ENCODE measurements at regions not wholly inside any gene's neighbourhood (a gene's known extent, or its start where the extent isn't known, plus 50 kb on each side); places are given as distances from the start of the nearest gene placed in this dataset.
"Not testable (repeated sequence)": the region's sequence is repeated elsewhere in the genome, so short reads cannot be mapped to it uniquely, and the experiment has no call there.

DNA sequence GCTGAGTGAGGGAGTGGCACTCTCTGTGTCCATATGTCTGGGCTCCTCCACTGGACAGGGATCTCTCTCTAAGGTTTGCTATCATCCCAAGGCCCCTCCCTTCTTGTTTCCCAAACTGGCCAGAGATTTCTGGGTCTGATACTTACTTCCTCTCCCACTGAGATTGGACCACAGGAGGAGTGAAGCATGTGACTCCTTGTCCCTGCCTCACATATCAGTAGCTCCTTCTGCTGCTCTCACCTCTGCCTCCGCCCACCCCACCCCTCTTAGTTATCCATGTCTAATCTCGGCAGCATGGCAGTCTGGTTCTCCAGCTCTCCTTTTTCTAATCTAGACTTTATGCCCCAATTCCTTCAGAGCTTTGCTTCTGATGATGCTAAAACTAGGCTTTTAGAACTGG is 223.1 kb downstream of the RPLP1 start:
- DNase-seq (ENCODE audit: low read depth in 2 of 2), result no peak

DNA sequence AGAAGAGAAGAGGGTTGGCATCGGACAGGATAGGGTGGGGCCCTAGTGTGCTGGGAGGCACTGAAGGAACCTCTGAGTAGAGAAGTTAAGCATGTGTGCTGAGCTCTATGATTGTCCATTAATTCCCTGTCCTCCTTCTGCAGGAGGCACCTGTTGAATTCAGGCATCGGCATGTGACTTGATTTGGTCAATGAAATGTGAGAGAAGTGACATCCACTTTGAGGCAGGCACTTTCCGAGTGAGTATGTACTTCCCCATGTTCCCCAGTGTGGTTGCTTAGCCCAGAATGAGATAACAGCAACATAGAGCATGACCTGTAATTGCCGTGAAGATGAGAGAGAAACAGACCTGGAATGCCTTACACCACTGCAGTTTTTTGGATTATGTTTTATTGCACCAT is 224.8 kb downstream of the RPLP1 start:
- DNase-seq (ENCODE audit: low read depth in 2 of 2), result no peak

DNA sequence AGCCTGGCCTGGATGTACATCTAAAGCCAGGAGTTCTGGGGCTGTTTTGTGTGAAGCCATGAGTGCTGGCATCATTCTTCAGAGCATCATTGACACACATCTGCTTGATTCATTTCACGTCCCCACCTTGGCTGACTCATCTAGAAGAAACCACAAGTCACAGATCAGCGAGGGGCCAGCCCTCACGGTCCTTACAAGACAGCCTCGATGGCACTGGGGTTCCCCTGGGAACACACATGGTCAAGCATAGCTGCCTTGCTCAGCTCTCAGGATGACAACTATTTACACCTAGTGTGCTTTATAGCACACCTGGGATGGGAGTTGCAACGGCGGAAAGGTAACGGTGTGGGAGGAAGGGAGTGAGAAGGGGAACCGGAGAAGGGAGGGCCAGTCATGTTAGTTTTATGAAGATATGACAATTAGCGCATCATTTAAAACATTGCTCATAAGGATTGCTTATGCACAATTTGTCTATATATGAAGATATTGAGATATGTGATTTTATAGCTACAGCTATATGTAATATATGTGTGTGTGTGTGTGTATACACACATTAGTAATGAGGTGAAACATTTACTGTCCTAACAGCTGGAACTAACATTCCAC is 227.1 kb downstream of the RPLP1 start:
- DNase-seq (ENCODE audit: low read depth in 2 of 2), result peak; percentile 43 to 46

DNA sequence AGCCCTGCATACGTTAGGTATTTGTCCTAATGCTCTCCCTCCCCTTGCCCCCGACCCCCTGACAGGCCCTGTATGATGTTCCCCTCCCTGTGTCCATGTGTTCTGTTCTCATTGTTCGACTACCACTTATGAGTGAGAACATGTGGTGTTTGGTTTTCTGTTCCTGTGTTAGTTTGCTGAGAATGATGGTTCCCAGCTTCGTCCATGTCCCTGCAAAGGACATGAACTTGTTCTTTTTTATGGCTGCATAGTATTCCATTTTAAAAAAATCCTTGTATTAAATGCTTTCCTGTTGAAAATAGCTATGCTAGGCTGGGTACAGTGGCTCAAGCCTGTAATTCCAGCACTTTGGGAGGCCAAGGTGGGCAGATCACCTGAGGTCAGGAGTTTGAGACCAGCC is 232.2 kb downstream of the RPLP1 start:
- DNase-seq (ENCODE audit: low read depth in 2 of 2), result not testable (repeated sequence)

DNA sequence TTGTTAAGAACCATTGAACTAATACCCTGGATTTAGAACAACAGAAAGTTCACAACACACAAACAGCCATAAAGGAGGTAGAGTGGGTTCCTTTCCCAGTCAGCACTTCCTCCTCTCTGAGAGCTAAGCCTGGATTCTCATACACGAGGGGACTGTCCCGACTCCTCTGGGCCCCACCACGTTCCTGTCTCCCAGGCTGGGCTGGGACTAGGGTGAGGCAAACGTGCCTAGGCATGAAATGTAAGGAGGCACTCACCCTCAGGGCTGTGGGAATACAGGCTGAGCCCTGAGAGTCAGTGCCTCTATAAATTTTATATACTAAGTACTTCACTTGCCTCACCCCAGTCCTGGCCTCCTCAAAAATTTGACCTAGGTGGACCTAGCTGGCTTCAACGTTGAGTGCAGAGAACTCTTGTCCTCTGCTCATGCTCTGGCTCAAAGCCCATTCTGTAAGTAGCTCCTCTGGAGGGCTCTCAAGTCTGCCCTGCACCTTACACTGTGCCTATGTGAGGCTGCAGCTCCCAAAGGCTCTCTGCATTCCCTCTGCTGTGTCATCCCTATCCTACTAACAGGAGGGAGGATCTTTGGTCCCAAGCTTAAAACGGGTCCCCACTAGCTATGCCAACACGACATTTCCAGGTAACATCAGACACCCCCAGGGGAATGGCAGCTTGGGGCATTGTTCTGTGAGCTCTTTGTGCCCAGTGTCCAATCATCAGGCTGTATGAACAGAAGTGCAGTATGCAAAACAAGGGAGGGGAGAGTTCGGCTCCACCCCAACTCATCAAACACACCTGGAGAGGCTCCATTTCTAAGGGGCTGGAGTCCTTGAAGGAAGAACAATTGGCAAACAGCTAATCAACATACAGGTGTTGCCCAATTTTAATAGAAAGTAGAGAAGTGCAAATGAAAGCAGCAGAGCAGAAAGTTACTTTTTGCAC is 233.2 kb downstream of the RPLP1 start:
- DNase-seq (ENCODE audit: low read depth in 2 of 2), result no peak

DNA sequence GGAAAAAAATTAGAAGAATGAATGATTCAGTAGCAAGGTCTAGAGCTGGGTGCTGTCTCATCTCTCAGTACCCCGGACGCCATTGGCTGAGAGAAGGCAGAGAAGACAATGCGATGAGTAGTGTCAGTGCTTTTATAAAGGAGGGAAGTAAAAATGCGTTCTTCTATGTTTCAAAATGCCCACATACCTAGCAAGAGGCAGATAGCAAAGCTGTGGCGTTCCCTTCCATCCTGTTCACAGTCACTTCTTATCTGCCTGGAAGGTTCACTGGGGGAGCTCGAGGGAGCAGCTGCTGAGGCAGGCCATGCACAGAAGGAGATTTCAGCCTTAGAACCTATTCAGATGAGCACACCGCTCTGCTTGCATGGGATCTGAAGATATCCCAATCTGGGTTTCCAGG is 234.0 kb downstream of the RPLP1 start:
- no peak for DNase-seq (ENCODE audit: low read depth in 2 of 2)

DNA sequence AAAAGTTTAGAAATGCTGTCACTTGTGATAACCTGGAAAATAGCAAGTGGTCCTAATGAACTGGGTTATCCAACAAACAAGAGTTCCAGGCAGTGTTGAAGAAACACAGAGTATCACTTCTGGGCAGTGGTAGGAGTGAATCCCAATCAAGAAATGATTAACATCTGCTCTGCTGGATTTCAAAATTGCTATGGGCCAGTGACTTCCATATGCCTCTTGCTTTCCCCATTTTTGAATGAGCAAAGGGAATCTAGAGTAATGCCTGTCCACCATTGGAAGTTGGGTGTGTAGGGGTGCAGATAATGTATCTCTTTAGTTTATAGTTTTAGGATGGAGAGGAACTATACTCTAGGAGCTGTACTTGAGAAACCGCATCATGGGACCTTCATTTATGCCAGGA is 236.5 kb downstream of the RPLP1 start:
- DNase-seq (ENCODE audit: low read depth in 2 of 2), result no peak

DNA sequence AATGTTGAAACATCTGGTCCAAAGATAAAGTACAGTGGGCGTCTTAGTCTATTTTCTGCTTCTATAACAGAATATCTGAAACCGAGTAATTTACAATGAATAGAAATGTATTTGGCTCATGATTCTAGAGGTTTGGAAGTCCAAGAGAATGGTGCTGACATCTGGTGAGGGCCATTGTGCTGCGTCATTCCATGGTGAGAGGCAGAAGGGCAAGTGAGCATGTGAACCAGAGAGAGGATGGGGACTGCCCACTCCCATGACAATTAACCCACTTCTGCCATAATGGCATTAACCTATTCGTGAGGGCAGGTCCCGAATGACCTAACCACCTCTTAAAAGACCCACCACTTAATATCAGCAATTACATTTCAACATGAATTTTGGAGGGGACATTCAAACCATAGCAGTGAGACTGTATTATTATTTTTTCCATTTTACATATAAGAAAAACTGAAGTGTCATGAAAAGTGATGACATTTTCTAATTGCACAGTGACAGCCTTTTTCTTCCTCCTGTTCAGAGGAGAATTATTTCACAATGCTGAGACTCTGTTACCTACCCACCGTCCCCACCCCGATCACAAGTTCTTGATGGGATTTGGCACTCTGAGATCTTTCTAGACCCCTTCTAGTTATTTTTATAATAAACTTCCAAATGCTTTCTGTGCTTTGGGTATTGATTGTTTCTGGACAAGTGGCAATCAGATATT is 238.8 kb downstream of the RPLP1 start:
- DNase-seq (ENCODE audit: low read depth in 2 of 2), result no peak

DNA sequence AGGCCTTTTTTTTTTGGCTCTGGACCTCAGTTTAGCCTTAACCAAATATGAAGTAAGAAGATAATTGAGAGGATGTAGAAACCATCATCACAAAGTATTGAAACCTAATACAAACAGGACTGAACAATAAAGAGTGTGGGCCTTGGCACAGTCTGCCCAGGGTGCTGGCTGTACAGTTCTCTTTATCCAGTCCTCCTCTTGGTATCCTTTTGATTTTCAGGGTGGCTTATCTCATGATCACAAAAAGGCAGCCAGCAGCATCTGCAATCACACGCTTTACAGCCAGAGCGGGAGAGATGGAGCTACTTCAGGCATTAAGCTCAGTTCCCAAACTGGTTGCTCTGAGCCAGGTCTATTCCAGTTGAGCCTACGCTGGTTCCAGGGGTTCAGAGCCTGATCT is 239.7 kb downstream of the RPLP1 start:
- DNase-seq (ENCODE audit: low read depth in 2 of 2), result no peak

DNA sequence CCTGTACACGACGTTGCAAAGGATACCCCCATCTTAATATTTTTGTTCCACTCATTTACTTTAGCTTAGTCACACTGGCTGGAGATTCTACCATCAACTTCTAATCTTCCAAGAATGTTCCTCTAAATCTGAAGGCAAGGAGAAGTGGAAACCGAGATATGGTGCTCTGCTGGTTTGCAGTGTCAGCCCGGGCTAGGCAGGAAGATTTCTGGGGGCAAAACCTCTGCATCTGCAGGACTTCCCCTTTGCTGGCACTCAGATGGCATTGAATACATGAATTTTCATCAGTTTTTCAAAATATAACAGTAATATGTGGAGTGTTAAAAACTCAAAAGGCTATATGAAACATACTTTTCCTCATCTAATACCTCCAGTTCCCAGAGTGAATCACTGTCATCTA is 240.4 kb downstream of the RPLP1 start:
- no peak for DNase-seq (ENCODE audit: low read depth in 2 of 2)

DNA sequence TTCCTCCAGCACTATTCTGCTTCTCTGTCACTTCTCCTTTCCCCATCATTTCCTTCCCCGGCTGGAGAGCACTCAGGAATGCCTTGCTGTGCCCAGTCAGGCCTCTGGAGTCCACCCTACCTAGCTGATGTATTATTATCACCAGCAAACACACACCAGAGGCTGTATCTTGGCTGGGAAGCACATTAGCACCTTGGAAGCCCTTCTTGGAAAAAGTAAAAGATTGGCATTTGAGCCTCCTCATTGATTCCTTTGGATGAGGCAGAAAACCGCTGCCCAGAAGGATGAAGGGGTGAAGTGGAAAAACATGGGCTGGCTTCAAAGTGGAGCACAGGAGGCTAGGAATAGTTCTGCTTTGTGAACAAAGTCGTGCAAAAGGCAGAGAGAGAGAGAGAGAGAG is 244.3 kb downstream of the RPLP1 start:
- DNase-seq (ENCODE audit: low read depth in 2 of 2), result no peak

DNA sequence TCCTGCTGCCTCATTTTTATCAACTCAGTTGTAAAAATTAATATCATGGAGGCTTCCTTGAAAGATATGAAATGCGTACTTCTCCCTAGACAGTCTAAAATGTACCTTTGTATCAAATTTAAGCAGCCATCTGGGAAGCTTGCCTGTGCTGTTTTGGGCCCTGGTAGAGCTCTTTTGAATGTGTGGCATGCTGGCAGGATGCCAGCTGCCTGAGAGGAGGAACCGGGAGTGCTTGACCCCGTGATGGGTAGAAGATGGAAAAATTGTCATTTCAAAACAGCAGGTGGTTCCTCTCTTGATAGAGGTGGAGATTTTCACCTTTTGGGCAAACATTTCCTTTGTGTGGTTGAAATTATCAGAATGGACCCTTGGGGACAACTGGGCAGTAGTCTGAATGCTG is 245.3 kb downstream of the RPLP1 start:
- DNase-seq (ENCODE audit: low read depth in 2 of 2), result no peak

DNA sequence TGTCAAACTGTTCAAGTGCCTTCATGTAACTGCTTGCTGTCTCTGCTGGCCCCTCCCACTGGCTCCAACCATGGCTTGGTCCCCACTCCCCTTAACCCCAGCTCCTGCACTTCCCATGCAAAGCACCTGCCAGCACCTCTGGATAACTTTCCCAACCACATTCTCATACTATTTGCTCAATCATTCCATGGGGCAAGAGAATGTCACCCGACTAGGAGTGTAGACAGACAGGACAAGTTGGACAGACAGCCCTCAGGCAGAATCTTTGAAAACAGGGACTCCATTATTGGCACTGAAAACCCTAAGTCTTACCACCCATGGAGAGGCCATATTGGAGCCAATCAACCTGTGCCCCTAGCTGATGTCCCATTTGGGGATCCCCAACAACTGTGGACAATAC is 246.5 kb downstream of the RPLP1 start:
- DNase-seq (ENCODE audit: low read depth in 2 of 2), result no peak

DNA sequence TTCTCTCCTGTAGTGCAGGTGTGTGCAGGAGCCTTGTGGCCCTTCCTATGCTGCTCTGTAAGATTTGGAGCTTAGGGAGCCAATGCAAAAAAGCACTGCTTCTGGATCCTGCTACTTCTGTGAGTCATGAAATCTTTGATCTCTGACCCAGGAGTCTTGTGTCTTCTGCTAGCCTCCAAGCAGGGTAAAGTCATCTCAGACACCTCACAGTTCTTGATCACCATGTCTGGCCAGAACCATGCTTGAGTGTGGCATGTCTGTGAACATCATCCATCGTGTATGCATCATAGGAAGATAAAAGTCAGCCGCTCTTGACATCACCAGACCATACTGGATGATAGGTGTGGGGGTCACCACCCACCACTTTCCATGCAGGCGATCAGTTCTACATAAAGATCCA is 247.8 kb downstream of the RPLP1 start:
- DNase-seq (ENCODE audit: low read depth in 2 of 2), result no peak

DNA sequence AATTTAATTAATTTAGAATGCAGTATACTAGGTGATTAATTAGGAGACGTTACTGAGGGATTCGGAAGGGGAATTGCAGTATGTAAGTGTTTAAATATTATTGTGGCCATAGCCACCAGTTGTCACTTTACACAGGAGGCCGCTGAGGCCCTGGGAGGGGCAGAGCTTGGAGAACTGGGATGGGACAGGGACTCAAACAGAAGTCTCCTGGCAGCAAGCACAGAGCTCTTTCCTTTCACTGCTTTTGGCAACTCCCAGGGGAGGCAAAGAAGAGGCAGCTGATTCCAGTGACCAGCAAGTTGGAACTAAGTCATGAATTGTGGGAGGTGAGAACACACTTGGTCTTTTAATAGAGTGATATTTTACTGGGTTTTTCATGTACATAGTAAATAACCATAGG is 248.6 kb downstream of the RPLP1 start:
- no peak for DNase-seq (ENCODE audit: low read depth in 2 of 2)

DNA sequence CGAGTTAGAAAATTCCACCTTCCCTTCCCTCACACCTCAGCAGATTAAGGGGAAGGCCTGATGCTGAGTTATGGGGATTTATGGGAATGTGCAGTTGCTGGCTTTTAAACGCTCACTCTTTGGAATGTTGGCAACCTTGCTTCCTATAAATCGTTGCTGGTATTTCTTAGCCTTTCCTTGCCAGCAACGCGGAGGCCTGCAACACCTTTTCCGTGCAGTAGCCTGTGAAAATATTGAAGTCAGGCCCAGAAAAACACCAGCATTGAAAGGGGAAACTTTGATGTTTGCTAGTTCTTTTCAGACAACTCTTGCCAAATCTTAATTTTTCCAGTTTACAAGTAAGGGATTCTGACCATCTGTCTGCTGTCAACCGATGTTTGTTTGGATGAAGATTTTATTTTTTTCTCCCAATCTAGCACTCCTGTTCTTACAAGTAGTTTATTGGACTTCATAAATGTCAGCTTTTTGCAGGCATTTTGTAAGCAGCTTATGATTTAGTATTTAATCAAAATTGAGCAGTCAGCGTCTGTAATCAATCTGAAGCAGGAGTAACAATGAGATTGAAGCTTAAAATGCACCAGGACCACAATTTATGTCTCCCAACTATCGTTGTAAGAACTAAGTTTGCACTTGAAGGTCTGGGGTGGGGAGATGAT is 251.0 kb downstream of the RPLP1 start:
- no peak for DNase-seq (ENCODE audit: low read depth in 2 of 2)

DNA sequence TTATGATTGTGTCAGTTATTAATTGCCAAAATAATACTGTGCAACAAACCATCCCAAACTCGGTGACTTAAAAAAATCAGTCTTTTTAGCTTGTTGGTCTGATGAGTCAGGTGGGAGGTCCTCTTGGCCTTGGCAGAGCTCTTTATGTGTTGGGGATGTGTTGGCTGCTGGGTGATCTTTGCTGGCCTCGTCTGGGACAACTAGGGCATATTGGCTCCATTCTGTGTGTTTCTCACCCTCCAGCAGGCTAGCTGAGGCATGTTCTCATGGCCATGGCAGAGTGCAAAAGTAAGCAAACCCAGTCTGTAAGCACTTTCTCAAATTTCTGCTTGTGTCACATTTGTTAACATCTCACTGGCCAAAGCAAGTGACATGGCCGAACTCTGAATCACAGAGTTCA is 251.6 kb downstream of the RPLP1 start:
- no peak for DNase-seq (ENCODE audit: low read depth in 2 of 2)

DNA sequence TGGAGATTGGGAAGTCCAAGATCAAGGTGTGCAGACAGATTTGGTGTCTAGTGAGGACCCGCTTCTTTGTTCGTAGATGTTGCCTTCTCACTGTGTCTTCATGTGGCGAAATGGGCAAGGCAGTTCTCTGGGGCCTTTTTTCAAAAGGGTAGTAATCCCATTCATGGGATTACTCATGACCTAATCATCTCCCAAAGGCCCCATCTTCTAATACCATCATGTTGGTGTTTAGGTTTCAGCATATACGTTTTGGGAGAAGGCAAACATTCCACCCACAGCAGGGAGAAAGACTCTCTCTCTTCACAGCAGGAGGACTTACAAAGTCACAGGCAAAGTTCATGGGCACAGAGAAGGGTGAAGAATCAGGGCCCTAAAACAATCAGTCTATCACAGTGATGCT is 252.1 kb downstream of the RPLP1 start:
- no peak for DNase-seq (ENCODE audit: low read depth in 2 of 2)

DNA sequence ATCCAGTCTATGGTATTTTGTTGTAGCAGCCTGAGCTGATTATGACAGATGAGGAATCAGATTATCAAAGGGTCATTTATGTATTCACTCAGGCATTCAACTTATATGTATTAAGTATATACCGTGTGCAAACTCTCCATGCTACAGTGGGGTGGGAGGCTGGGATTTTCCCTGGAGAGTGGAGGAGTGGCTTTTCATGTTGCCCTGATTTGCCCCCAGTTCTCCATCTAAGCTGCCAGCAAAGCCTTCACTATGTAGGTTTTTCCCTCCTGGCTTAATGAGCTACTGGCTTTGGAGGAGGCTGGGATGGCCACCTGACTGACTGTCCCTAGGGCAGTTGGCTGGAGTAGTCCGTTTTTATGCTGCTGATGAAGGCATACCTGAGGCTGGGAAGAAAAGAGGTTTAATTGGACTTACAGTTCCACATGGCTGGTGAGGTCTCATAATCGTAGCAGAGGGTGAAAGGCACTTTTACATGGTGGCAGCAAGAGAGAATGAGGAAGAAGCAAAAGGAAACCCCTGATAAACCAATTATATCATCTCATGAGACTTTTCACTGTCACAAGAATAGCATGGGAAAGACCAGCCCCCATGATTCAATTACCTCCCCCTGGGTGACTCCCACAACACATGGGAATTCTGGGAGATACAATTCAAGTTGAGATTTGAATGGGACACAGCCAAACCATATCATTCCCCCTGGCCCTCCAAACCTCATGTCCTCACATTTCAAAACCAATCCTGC is 253.9 kb downstream of the RPLP1 start:
- no peak for DNase-seq (ENCODE audit: low read depth in 2 of 2)

DNA sequence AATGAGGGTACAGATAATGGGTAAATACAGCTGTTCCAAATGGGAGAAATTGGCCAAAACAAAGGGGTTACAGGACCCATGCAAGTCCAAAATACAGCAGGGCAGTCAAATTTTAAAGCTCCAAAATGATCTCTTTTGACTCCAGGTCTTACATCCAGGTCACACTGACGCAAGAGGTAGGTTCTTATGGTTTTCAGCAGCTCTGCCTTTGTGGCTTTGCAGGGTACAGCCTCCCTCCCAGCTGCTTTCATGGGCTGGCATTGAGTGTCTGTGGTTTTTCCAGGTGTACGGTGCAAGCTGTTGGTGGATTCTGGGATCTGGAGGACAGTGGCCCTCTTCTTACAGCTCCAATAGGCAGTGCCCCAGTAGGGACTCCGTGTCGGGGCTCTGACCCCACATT is 254.6 kb downstream of the RPLP1 start:
- DNase-seq (ENCODE audit: low read depth in 2 of 2), result not testable (repeated sequence)

DNA sequence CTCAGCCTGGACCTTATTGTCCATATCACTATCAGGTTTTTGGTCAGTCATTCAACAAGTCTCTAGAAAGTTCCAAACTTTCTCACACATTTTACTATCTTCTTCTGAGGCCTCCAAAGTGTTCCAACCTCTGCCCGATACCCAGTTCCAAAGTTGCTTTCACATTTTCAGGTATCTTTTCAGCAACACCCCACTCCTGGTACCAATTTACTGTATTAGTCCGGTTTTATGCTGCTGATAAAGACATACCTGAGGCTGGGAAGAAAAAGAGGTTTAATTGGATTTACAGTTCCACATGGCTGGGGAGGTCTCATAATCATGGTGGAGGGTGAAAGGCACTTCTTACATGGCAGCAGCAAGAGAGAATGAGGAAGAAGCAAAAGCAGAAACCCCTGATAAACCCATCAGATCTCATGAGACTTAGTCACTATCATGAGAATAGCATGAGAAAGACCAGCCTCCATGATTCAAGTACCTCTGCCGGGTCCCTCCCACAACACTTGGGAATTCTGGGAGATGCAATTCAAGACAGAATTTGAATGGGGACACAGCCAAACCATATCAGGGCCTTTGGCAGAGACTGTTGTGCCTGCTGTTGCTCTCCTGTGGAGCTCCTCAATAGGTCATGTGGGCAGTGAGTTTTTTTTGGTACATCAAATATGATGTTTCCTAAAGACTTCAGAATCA is 256.0 kb downstream of the RPLP1 start:
- not testable (repeated sequence) for DNase-seq (ENCODE audit: low read depth in 2 of 2)

All from stimulated activated CD8-positive, alpha-beta memory T cell treated with anti-CD3 and anti-CD28 coated beads, Interleukin-2, amount 100 ng/mL, for 48 hours (primary cell).